ENCODE measurements at regions not wholly inside any gene's neighbourhood (a gene's known extent, or its start where the extent isn't known, plus 50 kb on each side); places are given as distances from the start of the nearest gene placed in this dataset.

DNA sequence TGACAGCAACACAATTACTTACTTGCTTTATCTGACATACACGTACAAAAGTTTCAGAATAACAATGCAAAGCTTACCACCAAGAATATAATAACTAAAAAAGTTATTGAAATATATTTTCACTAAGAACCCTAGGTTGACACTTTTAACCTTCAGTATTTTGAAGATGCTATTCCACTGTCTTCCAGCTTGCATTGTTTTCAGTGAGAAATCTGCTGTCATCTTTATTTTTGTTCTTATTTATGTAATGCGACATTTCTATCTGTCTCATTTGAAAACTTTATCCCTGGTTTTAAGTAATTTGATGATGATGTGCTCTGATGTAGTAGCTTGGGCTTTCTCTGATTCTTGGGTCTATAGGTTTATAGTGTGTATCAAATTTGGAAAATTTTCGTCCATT lies 165.0 kb upstream of the SMIM21 start:
- TF ChIP-seq, protein P1, sequence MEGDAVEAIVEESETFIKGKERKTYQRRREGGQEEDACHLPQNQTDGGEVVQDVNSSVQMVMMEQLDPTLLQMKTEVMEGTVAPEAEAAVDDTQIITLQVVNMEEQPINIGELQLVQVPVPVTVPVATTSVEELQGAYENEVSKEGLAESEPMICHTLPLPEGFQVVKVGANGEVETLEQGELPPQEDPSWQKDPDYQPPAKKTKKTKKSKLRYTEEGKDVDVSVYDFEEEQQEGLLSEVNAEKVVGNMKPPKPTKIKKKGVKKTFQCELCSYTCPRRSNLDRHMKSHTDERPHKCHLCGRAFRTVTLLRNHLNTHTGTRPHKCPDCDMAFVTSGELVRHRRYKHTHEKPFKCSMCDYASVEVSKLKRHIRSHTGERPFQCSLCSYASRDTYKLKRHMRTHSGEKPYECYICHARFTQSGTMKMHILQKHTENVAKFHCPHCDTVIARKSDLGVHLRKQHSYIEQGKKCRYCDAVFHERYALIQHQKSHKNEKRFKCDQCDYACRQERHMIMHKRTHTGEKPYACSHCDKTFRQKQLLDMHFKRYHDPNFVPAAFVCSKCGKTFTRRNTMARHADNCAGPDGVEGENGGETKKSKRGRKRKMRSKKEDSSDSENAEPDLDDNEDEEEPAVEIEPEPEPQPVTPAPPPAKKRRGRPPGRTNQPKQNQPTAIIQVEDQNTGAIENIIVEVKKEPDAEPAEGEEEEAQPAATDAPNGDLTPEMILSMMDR (IDR thresholded peaks at IDR 0.05; ENCODE audit: insufficient read depth, low read length, poor library complexity, severe bottlenecking): no peak
- TF ChIP-seq EZH2phosphoT487 (conservative IDR thresholded peaks at IDR 0.05; ENCODE audit: low read length): no peak
